Activated CD8-positive, alpha-beta memory T cell treated with anti-CD3 and anti-CD28 coated beads, Interleukin-2, amount 10 ng/mL, durations not matched to agents 7 days and 5 days (primary cell): ENCODE measurements at regions not wholly inside any gene's neighbourhood (a gene's known extent, or its start where the extent isn't known, plus 50 kb on each side); places are given as distances from the start of the nearest gene placed in this dataset.

Experiments used
- ATAC-seq: fragments of 150-1000 bp; cut with Tn5 transposase; one replicate; pipeline ENCODE4 v1.10.0; 2021; ENCODE audit warnings: moderate library complexity
- CTCF ChIA-PET: fragments of 350-600 bp; sonication (Branson Sonifier 250); formaldehyde crosslinking; loops from one replicate; lab custom pipeline; 2021; ENCODE audit warnings: antibody characterized with exemption; lab: Charles Lee
- DNase-seq: peaks from one replicate; pipeline ENCODE4 v3.0.0-alpha.2; 2020
- H3K27ac Mint-ChIP-seq: one replicate; pipeline ENCODE4 v1.8.0; 2021; ENCODE audit warnings: mild to moderate bottlenecking, mixed read lengths
- H3K27me3 Mint-ChIP-seq: one replicate; pipeline ENCODE4 v1.8.0; 2021; ENCODE audit warnings: mixed read lengths
- H3K36me3 Mint-ChIP-seq: one replicate; pipeline ENCODE4 v1.8.0; 2021; ENCODE audit warnings: mild to moderate bottlenecking, mixed read lengths
- H3K4me1 Mint-ChIP-seq: one replicate; pipeline ENCODE4 v1.8.0; 2021; ENCODE audit warnings: mixed read lengths
- H3K4me3 Mint-ChIP-seq: one replicate; pipeline ENCODE4 v1.8.0; 2021; ENCODE audit warnings: mild to moderate bottlenecking, moderate library complexity, mixed read lengths
- H3K9me3 Mint-ChIP-seq: one replicate; pipeline ENCODE4 v1.8.0; 2022; ENCODE audit warnings: low read depth, mixed read lengths

DNA sequence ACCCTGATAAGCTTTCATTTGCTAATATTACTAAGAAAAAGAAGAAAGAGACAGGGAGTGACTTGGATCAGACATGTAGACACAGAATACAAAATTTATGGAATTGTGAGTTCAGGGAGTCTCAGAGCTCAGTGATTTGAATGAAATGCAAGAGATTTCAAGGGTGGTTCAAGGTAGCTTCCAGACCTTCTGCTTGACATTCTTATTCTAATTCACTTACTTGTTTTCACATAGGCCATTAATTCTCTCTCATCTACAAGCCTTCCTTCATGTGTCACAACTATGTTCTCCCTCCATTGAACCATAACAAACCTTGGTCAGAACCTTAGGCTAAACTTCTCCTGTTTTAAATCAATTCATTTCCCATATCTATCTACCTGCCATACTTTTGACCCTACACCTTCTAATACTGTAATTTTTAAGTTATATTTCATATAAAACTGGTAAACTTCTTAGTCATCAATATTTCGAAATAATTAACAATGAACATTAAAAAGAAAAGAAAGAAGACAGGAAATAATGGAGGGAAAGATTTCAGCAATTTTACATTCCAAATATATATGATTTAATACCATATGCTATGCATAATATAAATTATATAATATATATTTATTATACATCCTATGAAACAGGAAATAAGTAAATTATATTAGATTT, 139.2 kb upstream of the PDE1A start:
- no peaks in the 10 kb centered on the region for H3K4me1 Mint-ChIP-seq
- no peak overlapping the region for H3K4me3 Mint-ChIP-seq
- no peak overlapping the region for H3K27ac Mint-ChIP-seq
- no peak for DNase-seq
- H3K27me3 Mint-ChIP-seq, result no peaks in the 10 kb centered on the region
- CTCF ChIA-PET, result no interaction called here
- ATAC-seq, result no peak
- no peaks in the 10 kb centered on the region for H3K9me3 Mint-ChIP-seq
- no peaks in the 10 kb centered on the region for H3K36me3 Mint-ChIP-seq

DNA sequence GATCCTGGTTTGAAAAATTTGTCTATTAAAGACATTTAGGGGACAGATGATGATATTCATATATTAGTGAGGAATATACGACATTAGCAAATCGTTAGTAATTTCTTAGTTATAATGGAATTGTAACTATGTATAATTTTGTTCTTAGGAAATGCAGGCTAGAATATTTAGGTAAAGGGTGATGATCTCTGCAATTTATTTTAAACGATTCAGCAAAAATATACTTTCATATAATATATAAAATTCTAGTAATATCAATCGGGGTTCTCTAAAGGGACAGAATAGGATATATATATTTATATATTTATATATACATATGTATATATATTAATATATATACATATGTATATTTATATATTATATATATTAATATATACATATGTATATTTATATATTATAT, 142.5 kb upstream of the DNAJC10 start:
- CTCF ChIA-PET, result no interaction called here

DNA sequence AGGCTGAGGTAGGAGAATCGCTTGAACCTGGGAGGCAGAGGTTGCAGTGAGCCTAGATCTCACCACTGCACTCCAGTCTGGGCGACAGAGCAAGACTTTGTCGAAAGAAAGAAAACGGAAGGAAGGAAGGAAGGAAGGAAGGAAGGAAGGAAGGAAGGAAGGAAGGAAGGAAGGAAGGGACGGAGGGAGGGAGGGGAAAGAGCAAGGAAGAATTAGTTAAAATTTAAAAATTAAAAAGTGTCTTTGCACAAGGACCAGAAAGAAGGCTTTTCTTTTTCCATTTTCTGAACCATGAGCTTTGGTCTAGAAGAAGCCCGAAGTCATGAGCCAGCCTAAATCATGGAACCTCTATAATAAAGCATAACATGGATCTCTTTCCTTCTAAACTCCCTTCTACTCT, 138.2 kb upstream of the DNAJC10 start:
- DNase-seq, result no peak
- H3K4me3 Mint-ChIP-seq, result no peak overlapping the region
- CTCF ChIA-PET, result interaction anchor here (0.7 kb wide), 1 partner anchor 27 kb away, joined by 3 read pairs; no protein-coding TSS in a partner anchor

More for the DNA sequence above, 142.5 kb upstream of the DNAJC10 start:
- Mint-ChIP-seq H3K36me3 (no peaks in the 10 kb centered on the region), H3K4me3 (no peak overlapping the region), H3K27me3 (no peaks in the 10 kb centered on the region), H3K4me1 (no peaks in the 10 kb centered on the region), H3K9me3 (no peaks in the 10 kb centered on the region), H3K27ac (no peak overlapping the region)
- DNase-seq, result no peak
- ATAC-seq, result no peak

DNA sequence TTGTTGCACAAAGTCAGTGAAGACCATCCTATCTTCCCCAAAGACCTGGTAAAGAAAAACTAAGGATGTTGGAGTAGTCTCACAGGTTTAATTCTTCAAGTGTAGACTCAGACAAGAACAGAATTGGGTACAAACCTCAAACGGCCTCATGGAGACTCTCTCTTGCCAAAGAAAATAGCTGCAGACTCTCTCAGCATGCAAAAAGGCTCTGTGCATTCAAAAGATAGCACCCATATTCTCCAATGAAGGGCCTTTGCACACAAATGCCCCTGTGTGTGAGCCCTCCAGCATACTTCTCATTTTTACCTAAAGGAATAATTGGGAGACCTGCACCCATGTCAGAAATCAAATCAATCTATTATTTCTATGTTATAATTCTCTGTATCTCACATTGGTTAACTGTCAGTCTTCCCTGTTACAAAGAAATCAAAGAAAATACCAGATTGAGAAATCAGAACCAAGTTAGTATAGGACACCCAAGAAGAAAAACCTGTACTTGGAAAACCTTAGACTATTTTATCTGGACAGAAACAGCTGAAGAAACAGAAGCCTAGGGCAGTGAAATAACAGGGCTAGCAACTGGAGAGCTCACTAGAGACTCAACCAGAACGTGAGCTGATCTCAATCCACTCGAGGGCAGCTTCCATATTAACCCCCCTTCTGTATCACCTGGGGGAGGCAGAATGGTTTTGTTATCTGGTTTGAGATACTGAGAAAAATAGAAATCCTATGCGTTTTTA, 134.7 kb upstream of the DNAJC10 start:
- no peak for DNase-seq
- Mint-ChIP-seq H3K9me3 (no peaks in the 10 kb centered on the region), H3K4me1 (no peaks in the 10 kb centered on the region), H3K36me3 (no peaks in the 10 kb centered on the region), H3K4me3 (no peak overlapping the region), H3K27ac (no peak overlapping the region), H3K27me3 (peaks cover 6% of the 10 kb centered on the region)
- ATAC-seq, result no peak
- CTCF ChIA-PET, result no interaction called here

More for the DNA sequence above, 138.2 kb upstream of the DNAJC10 start:
- peaks cover 2% of the 10 kb centered on the region for H3K27me3 Mint-ChIP-seq
- no peak for ATAC-seq
- H3K27ac Mint-ChIP-seq, result no peak overlapping the region
- H3K4me1 Mint-ChIP-seq, result no peaks in the 10 kb centered on the region
- no peaks in the 10 kb centered on the region for H3K9me3 Mint-ChIP-seq
- no peaks in the 10 kb centered on the region for H3K36me3 Mint-ChIP-seq

- Mint-ChIP-seq H3K27ac (no peak overlapping the region), H3K27me3 (peaks cover 6% of the 10 kb centered on the region), H3K36me3 (no peaks in the 10 kb centered on the region), H3K4me1 (no peaks in the 10 kb centered on the region), H3K4me3 (no peak overlapping the region), H3K9me3 (no peaks in the 10 kb centered on the region)
- CTCF ChIA-PET, result no interaction called here
- no peak for DNase-seq
- no peak for ATAC-seq
Measured at GRCh38 chr2:182584462-182584861, 131.6 kb upstream of the DNAJC10 start.

- peaks cover 6% of the 10 kb centered on the region for H3K27me3 Mint-ChIP-seq
- H3K4me1 Mint-ChIP-seq, result no peaks in the 10 kb centered on the region
- DNase-seq (no peak), ATAC-seq (no peak)
- CTCF ChIA-PET, result no interaction called here
- no peaks in the 10 kb centered on the region for H3K36me3 Mint-ChIP-seq
- H3K9me3 Mint-ChIP-seq, result no peaks in the 10 kb centered on the region
- no peak overlapping the region for H3K4me3 Mint-ChIP-seq
- H3K27ac Mint-ChIP-seq, result no peak overlapping the region
Measured at GRCh38 chr2:182585001-182585400, 131.1 kb upstream of the DNAJC10 start.

GRCh38 chr2:182585430-182585829, 130.6 kb upstream of the DNAJC10 start:
- no peaks in the 10 kb centered on the region for H3K9me3 Mint-ChIP-seq
- no peaks in the 10 kb centered on the region for H3K36me3 Mint-ChIP-seq
- H3K4me3 Mint-ChIP-seq, result no peak overlapping the region
- H3K4me1 Mint-ChIP-seq, result no peaks in the 10 kb centered on the region
- CTCF ChIA-PET, result no interaction called here
- peaks cover 6% of the 10 kb centered on the region for H3K27me3 Mint-ChIP-seq
- no peak for DNase-seq
- H3K27ac Mint-ChIP-seq, result no peak overlapping the region
- ATAC-seq, result no peak

DNA sequence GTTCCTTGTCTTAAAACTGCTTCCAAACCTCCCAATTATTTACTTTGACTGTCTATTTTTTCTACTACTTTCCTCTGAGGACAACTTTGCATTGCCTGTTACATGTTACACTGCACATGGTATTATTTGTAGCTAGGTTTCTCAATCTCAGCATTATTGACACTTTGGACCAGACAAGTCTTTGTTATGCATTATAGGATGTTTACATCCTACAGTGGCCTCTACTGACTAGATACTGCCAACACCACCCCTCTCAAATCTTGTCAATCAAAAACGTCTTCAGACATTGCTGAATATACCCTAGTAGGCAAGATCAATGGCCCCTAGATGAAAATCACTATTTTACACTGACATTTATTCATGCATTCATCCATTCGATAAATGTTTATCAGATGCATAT, 129.6 kb upstream of the DNAJC10 start:
- CTCF ChIA-PET, result no interaction called here
- Mint-ChIP-seq H3K36me3 (no peaks in the 10 kb centered on the region), H3K4me1 (no peaks in the 10 kb centered on the region), H3K4me3 (no peak overlapping the region), H3K27ac (no peak overlapping the region), H3K9me3 (no peaks in the 10 kb centered on the region), H3K27me3 (peaks cover 4% of the 10 kb centered on the region)
- DNase-seq, result no peak
- no peak for ATAC-seq

DNA sequence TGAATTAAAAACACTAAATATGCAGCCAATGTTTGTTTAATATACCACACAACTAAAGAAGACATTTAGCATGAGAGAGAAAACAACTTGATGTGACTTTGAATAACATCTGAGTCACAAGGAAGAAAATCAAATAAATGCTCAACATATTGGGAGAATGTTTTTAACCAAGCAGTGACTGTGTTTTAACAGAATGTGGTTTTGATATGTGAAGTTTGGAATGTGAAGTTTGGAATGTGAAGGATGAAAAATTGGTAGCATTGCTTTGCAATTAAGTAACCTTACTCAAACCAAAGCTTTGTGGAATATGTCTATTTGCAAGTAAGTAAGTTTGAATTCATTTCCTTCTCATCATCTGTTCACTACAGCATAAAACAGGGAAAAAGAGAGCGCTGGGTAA, 128.2 kb upstream of the DNAJC10 start:
- H3K27ac Mint-ChIP-seq, result no peak overlapping the region

GRCh38 chr2:182589121-182589520, 126.9 kb upstream of the DNAJC10 start:
- CTCF ChIA-PET, result no interaction called here
- no peak overlapping the region for H3K4me3 Mint-ChIP-seq
- H3K27me3 Mint-ChIP-seq, result peaks cover 9% of the 10 kb centered on the region
- no peak for DNase-seq
- no peaks in the 10 kb centered on the region for H3K4me1 Mint-ChIP-seq
- no peaks in the 10 kb centered on the region for H3K9me3 Mint-ChIP-seq
- no peaks in the 10 kb centered on the region for H3K36me3 Mint-ChIP-seq
- ATAC-seq, result no peak
- no peak overlapping the region for H3K27ac Mint-ChIP-seq

More for the DNA sequence above, 128.2 kb upstream of the DNAJC10 start:
- ATAC-seq (no peak), DNase-seq (no peak)
- H3K9me3 Mint-ChIP-seq, result no peaks in the 10 kb centered on the region
- H3K4me1 Mint-ChIP-seq, result no peaks in the 10 kb centered on the region
- peaks cover 9% of the 10 kb centered on the region for H3K27me3 Mint-ChIP-seq
- H3K36me3 Mint-ChIP-seq, result no peaks in the 10 kb centered on the region
- H3K4me3 Mint-ChIP-seq, result no peak overlapping the region
- CTCF ChIA-PET, result no interaction called here

DNA sequence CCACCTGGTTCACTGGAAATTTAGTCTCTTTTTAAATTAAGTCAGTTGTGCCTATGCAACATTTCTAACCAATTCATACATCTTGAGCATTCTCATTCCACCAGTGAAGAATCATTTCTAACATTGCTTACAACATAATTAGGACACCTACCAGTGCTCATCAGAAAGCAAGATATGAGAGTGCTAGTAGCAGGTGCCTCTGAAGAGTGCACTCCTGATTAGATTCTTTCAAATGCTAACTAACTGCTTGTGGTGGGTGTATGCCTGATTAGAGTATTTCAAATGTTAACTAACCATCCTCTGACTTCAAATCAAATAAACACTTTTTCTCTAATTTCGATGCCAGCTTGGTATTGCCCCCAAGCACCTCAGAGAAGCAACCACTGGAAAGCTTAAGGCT, 124.3 kb upstream of the DNAJC10 start:
- DNase-seq, result no peak
- CTCF ChIA-PET, result no interaction called here
- H3K4me1 Mint-ChIP-seq, result no peaks in the 10 kb centered on the region
- peaks cover 9% of the 10 kb centered on the region for H3K27me3 Mint-ChIP-seq
- ATAC-seq, result no peak
- no peaks in the 10 kb centered on the region for H3K36me3 Mint-ChIP-seq
- no peak overlapping the region for H3K4me3 Mint-ChIP-seq
- H3K9me3 Mint-ChIP-seq, result no peaks in the 10 kb centered on the region
- H3K27ac Mint-ChIP-seq, result no peak overlapping the region

- CTCF ChIA-PET, result no interaction called here
- H3K27me3 Mint-ChIP-seq, result peaks cover 9% of the 10 kb centered on the region
- H3K4me3 Mint-ChIP-seq, result no peak overlapping the region
- no peaks in the 10 kb centered on the region for H3K36me3 Mint-ChIP-seq
- no peak overlapping the region for H3K27ac Mint-ChIP-seq
- DNase-seq (no peak), ATAC-seq (no peak)
- no peaks in the 10 kb centered on the region for H3K9me3 Mint-ChIP-seq
- H3K4me1 Mint-ChIP-seq, result no peaks in the 10 kb centered on the region
Measured at GRCh38 chr2:182592691-182593393, 123.2 kb upstream of the DNAJC10 start.

DNA sequence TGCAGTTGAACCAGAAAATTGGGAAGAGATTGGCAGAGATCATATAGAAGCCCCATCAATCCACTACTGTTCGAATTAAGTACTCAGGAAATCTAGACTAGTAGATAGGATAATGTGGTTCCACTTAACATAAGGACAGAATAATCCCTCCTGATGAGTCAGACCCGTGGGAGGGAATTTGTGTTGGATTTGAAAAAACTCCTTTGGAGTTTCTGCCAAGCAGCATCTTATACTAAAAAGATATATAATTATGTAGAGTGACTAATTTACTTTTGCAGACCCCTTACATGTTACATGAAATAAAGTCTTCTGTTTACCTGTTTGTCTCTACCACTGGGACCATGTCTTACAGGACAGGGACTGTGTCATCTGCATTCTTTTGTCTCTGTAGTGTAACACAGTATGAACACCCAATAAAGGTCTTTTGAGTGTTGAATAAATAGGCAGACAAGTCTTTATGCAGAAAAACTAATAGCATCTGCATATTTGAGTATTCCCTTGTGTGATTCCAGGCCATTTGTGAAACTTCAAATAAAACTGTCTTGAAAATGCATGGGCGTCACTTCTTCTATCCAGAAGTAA, 122.6 kb upstream of the DNAJC10 start:
- Mint-ChIP-seq H3K36me3 (no peaks in the 10 kb centered on the region), H3K4me3 (no peak overlapping the region), H3K4me1 (no peaks in the 10 kb centered on the region), H3K27me3 (peaks cover 9% of the 10 kb centered on the region), H3K27ac (no peak overlapping the region), H3K9me3 (no peaks in the 10 kb centered on the region)
- ATAC-seq, result no peak
- CTCF ChIA-PET, result no interaction called here
- no peak for DNase-seq
